KMS-11 (cell line): ENCODE measurements at regions not wholly inside any gene's neighbourhood (a gene's known extent, or its start where the extent isn't known, plus 50 kb on each side); places are given as distances from the start of the nearest gene placed in this dataset.
"Not testable (repeated sequence)": the region's sequence is repeated elsewhere in the genome, so short reads cannot be mapped to it uniquely, and the experiment has no call there.

Experiments used
- H2AFZ ChIP-seq: fragments of 200-600 bp; sonication (generic); 2 replicates; pipeline ENCODE4 v1.6.1; 2016; ENCODE audit warnings: antibody characterized with exemption, mixed run types, low read depth
- H3K27ac ChIP-seq: fragments of 200-600 bp; sonication (generic); 2 replicates; pipeline ENCODE4 v1.6.1; 2016; ENCODE audit warnings: mild to moderate bottlenecking, mixed run types
- H3K27me3 ChIP-seq: fragments of 200-600 bp; sonication (generic); 2 replicates; pipeline ENCODE4 v1.6.1; 2017; ENCODE audit warnings: mild to moderate bottlenecking, low read depth, mixed run types, moderate library complexity; ENCODE audit not compliant: insufficient read depth
- H3K36me3 ChIP-seq: fragments of 200-600 bp; sonication (generic); 2 replicates; pipeline ENCODE4 v1.6.1; 2017; ENCODE audit warnings: mild to moderate bottlenecking, mixed run types; ENCODE audit not compliant: insufficient read depth
- H3K4me1 ChIP-seq: fragments of 200-600 bp; sonication (generic); 2 replicates; pipeline ENCODE4 v1.6.1; 2016; ENCODE audit warnings: mild to moderate bottlenecking, low read depth, mixed run types; ENCODE audit not compliant: poor library complexity, severe bottlenecking
- H3K4me2 ChIP-seq: fragments of 200-600 bp; sonication (generic); 2 replicates; pipeline ENCODE4 v1.7.0; 2016; ENCODE audit warnings: mild to moderate bottlenecking, mixed run types
- H3K4me3 ChIP-seq: fragments of 200-600 bp; sonication (generic); IDR thresholded peaks from 2 replicates; pipeline ENCODE4 v1.6.1; 2017; ENCODE audit warnings: low read depth, low read length, mixed read lengths; ENCODE audit not compliant: insufficient read depth
- H3K79me2 ChIP-seq: fragments of 200-600 bp; sonication (generic); 2 replicates; pipeline ENCODE4 v1.6.1; 2016; ENCODE audit warnings: low read depth, mixed run types; ENCODE audit not compliant: insufficient read depth
- H3K9ac ChIP-seq: fragments of 200-600 bp; sonication (generic); 2 replicates; pipeline ENCODE4 v1.6.1; 2016; ENCODE audit warnings: mild to moderate bottlenecking, mixed run types
- H4K20me1 ChIP-seq: fragments of 200-600 bp; sonication (generic); 2 replicates; pipeline ENCODE4 v1.6.1; 2016; ENCODE audit warnings: mild to moderate bottlenecking, mixed run types; ENCODE audit not compliant: insufficient read depth
- CTCF ChIP-seq: fragments of 200-600 bp; sonication (generic); conservative IDR thresholded peaks from 2 replicates; pipeline ENCODE4 v1.6.1; 2017; ENCODE audit warnings: low read depth, mild to moderate bottlenecking, antibody characterized with exemption, low read length, moderate library complexity, mixed read lengths

GRCh38 chr3:20240154-20240883, 54.3 kb upstream of the SGO1 start:
- Histone ChIP-seq H2AFZ (no peak overlapping the region), H3K27ac (no peak overlapping the region), H3K9ac (no peak overlapping the region), H4K20me1 (no peaks in the 10 kb centered on the region), H3K4me1 (no peaks in the 10 kb centered on the region), H3K27me3 (no peaks in the 10 kb centered on the region), H3K4me3 (no peak overlapping the region), H3K4me2 (no peak overlapping the region), H3K36me3 (no peaks in the 10 kb centered on the region), H3K79me2 (no peaks in the 10 kb centered on the region)
- TF ChIP-seq CTCF, result no peak

GRCh38 chr3:20238199-20238598, 52.2 kb upstream of the SGO1 start:
- H2AFZ ChIP-seq, H3K27me3 ChIP-seq: not testable (repeated sequence)

GRCh38 chr3:20236603-20237002, 50.6 kb upstream of the SGO1 start:
- Histone ChIP-seq H3K27me3 (no peaks in the 10 kb centered on the region), H3K4me2 (no peak overlapping the region), H3K9ac (no peak overlapping the region), H3K79me2 (no peaks in the 10 kb centered on the region), H3K4me1 (no peaks in the 10 kb centered on the region), H2AFZ (no peak overlapping the region), H3K4me3 (no peak overlapping the region), H3K27ac (no peak overlapping the region), H3K36me3 (no peaks in the 10 kb centered on the region), H4K20me1 (no peaks in the 10 kb centered on the region)
- TF ChIP-seq CTCF, result no peak

More at GRCh38 chr3:20238199-20238598, 52.2 kb upstream of the SGO1 start:
- H3K79me2 ChIP-seq, H3K36me3 ChIP-seq, H3K27ac ChIP-seq, H3K4me3 ChIP-seq, H3K4me1 ChIP-seq, H4K20me1 ChIP-seq, H3K9ac ChIP-seq, H3K4me2 ChIP-seq: not testable (repeated sequence)
